K562 (cell line): ENCODE measurements at regions not wholly inside any gene's neighbourhood (a gene's known extent, or its start where the extent isn't known, plus 50 kb on each side); places are given as distances from the start of the nearest gene placed in this dataset.

Experiments used
- ATAC-seq: fragments of 200-7000 bp; cut with Tn5 transposase; 3 replicates; pipeline ENCODE4 v1.9.1; 2020; ENCODE audit warnings: moderate library complexity
- BruUV-seq: library from RNA; stranded (reverse); fragments of 400-500 nt; replicated peaks from 2 replicates; lab custom pipeline; 2021; lab: Mats Ljungman, UMichigan
- CTCF ChIA-PET: fragments of 300-600 bp; formaldehyde crosslinking; extraction: SDS; loops from one replicate; lab custom pipeline; 2021; ENCODE audit warnings: low intra/inter-chr PET ratio; lab: Yijun Ruan, JAX
- POLR2A ChIA-PET: fragments of 300-600, 350-650 bp; sonication (Branson Sonifier 250); formaldehyde crosslinking; extraction: SDS; loops from one replicate; lab custom pipeline; 2021; ENCODE audit warnings: antibody characterized with exemption, inconsistent platforms; lab: Yijun Ruan, JAX
- DNase-seq, 4 experiments: peaks; one replicate each; pipeline versions ENCODE4 v3.0.0 to v3.0.0-alpha.2; 2011 to 2018; ENCODE audit warnings: low spot score in 3 of 4, mixed read lengths in 3 of 4; ENCODE audit errors: extremely low read depth in 1 of 4
- FAIRE-seq: peaks from 2 replicates; lab custom pipeline; 2011; peaks lifted over from hg19 to GRCh38; lab: Jason Lieb, UNC
- H2AFZ ChIP-seq: 2 replicates; pipeline ENCODE4 v1.6.0; 2011; ENCODE audit warnings: low read depth, low read length, control low read depth, inconsistent platforms
- H3K27ac ChIP-seq: fragments of 200-600 bp; 3 replicates; pipeline ENCODE4 v1.8.0; 2011; ENCODE audit warnings: low read depth, mild to moderate bottlenecking, control low read depth, inconsistent platforms, low read length, moderate library complexity, mixed read lengths; ENCODE audit errors: extremely low read depth
- H3K27me3 ChIP-seq, 2 experiments: fragments of 300-600 bp in 1 of 2; 2 replicates in 1 of 2; 3 replicates in 1 of 2; pipeline versions ENCODE4 v1.6.0 to v1.8.0; 2011; ENCODE audit warnings: inconsistent platforms in 2 of 2, low read length in 2 of 2, mild to moderate bottlenecking in 1 of 2, mixed read lengths in 1 of 2, moderate library complexity in 1 of 2; ENCODE audit not compliant: control insufficient read depth in 2 of 2, insufficient read depth in 2 of 2
- H3K36me3 ChIP-seq: fragments of 300-600 bp; 3 replicates; pipeline ENCODE4 v1.8.0; 2011; ENCODE audit warnings: mild to moderate bottlenecking, low read length, inconsistent platforms; ENCODE audit not compliant: control insufficient read depth, insufficient read depth
- H3K4me1 ChIP-seq, 2 experiments: fragments of 200-600 bp in 1 of 2; replicated peaks in 1 of 2; 2 replicates in 1 of 2; 3 replicates in 1 of 2; pipeline versions ENCODE4 v1.5.1 to v1.8.0; 2011; ENCODE audit warnings: inconsistent platforms in 2 of 2, low read length in 2 of 2, mild to moderate bottlenecking in 1 of 2, mixed read lengths in 1 of 2, moderate library complexity in 1 of 2; ENCODE audit not compliant: control insufficient read depth in 2 of 2, insufficient read depth in 2 of 2
- H3K4me2 ChIP-seq: 2 replicates; pipeline ENCODE4 v1.6.1; 2011; ENCODE audit warnings: low read length, control low read depth, inconsistent platforms, mixed read lengths; ENCODE audit not compliant: insufficient read depth
- H3K4me3 ChIP-seq: fragments of 200-600 bp; sonication (generic), shearing (Covaris generic); 2 replicates; pipeline ENCODE4 v1.5.1; 2016; ENCODE audit warnings: control low read depth, inconsistent platforms
- H3K79me2 ChIP-seq: fragments of 200-600 bp; 3 replicates; pipeline ENCODE4 v1.8.0; 2011; ENCODE audit warnings: low read length, inconsistent platforms; ENCODE audit not compliant: control insufficient read depth, insufficient read depth
- H3K9ac ChIP-seq, 2 experiments: 2 replicates each; pipeline versions ENCODE4 v1.6.0 to v1.6.1; 2011; ENCODE audit warnings: low read depth in 2 of 2, low read length in 2 of 2, control low read depth in 1 of 2, inconsistent platforms in 1 of 2, mild to moderate bottlenecking in 1 of 2, mixed read lengths in 1 of 2; ENCODE audit not compliant: insufficient read depth in 1 of 2
- H3K9me1 ChIP-seq: one replicate; pipeline ENCODE4 v1.6.0; 2011; ENCODE audit warnings: inconsistent platforms, mild to moderate bottlenecking, low read length, moderate library complexity; ENCODE audit not compliant: control insufficient read depth, insufficient read depth
- H3K9me3 ChIP-seq: replicated peaks from 2 replicates; pipeline ENCODE4 v1.5.1; 2011; ENCODE audit warnings: low read depth, low read length, inconsistent platforms; ENCODE audit not compliant: control insufficient read depth, insufficient read depth
- H4K20me1 ChIP-seq: replicated peaks from 2 replicates; pipeline ENCODE4 v1.6.1; 2011; ENCODE audit warnings: low read length, inconsistent platforms, mixed read lengths; ENCODE audit not compliant: control insufficient read depth, insufficient read depth
- ADNP ChIP-seq: fragments of 200-800 bp; sonication (Bioruptor generic); IDR thresholded peaks from 2 replicates; pipeline ENCODE4 v1.6.1; 2016; ENCODE audit warnings: missing genetic modification characterization, missing compliant biosample characterization
- ATF4 ChIP-seq: fragments of 450-650 bp; formaldehyde crosslinking; IDR thresholded peaks from 2 replicates; pipeline ENCODE4 v1.4.0; 2022; ENCODE audit warnings: mild to moderate bottlenecking, moderate library complexity
- CREB3L1 ChIP-seq: fragments of 450-650 bp; IDR thresholded peaks from 2 replicates; pipeline ENCODE4 v1.6.1; 2014; ENCODE audit warnings: low read depth, mild to moderate bottlenecking, moderate library complexity, borderline replicate concordance
- FOSL1 ChIP-seq: fragments of 200-800 bp; sonication (Bioruptor generic); conservative IDR thresholded peaks from 2 replicates; pipeline ENCODE4 v1.6.1; 2016; ENCODE audit warnings: missing genetic modification characterization, missing compliant biosample characterization
- HEY1 ChIP-seq: fragments of 250-450 bp; sonication (Bioruptor Pico); IDR thresholded peaks from 2 replicates; pipeline ENCODE4 v1.5.0; 2020; ENCODE audit warnings: mild to moderate bottlenecking, moderate library complexity, borderline replicate concordance
- HIVEP1 ChIP-seq: fragments of 250-450 bp; sonication (Bioruptor Pico); IDR thresholded peaks from 2 replicates; pipeline ENCODE4 v1.4.0; 2020; ENCODE audit warnings: mild to moderate bottlenecking
- MIER1 ChIP-seq: fragments of 450-650 bp; IDR thresholded peaks from 2 replicates; pipeline ENCODE4 v1.6.1; 2016; ENCODE audit warnings: antibody characterized with exemption, mild to moderate bottlenecking, low read depth
- MTF1 ChIP-seq: fragments of 250-450 bp; sonication (Bioruptor Pico); IDR thresholded peaks from 2 replicates; pipeline ENCODE4 v1.9.0; 2021; ENCODE audit warnings: moderate library complexity, mild to moderate bottlenecking, inconsistent platforms, borderline replicate concordance
- NFATC3 ChIP-seq: fragments of 450-650 bp; IDR thresholded peaks from 2 replicates; pipeline ENCODE4 v1.6.1; 2017; ENCODE audit warnings: mild to moderate bottlenecking
- POLR2H ChIP-seq: IDR thresholded peaks from 2 replicates; pipeline ENCODE4 v1.6.1; 2016; ENCODE audit warnings: missing genetic modification characterization, low read depth, mild to moderate bottlenecking, control low read depth, missing compliant biosample characterization, moderate library complexity
- USF2 ChIP-seq: sonication (generic); formaldehyde crosslinking; IDR thresholded peaks from 2 replicates; pipeline ENCODE4 v1.5.0; 2020; ENCODE audit warnings: missing genetic modification reagents
- ZNF384 ChIP-seq: IDR thresholded peaks from 2 replicates; pipeline ENCODE4 v1.6.1; 2012; ENCODE audit warnings: low read depth, low read length, improper control_type of control experiment
- ZNF592 ChIP-seq: fragments of 450-650 bp; IDR thresholded peaks from 2 replicates; pipeline ENCODE4 v1.6.1; 2017; ENCODE audit warnings: antibody characterized with exemption, mild to moderate bottlenecking
- WGBS: fragments of 100-300 bp; shearing (Covaris generic); methylation state at CpG from one replicate; pipeline ENCODE4 v1.1.6; 2016; ENCODE audit warnings: low coverage, mixed read lengths; ENCODE audit not compliant: insufficient coverage; ENCODE audit errors: missing lambda C conversion rate; 5-methylcytosine and 5-hydroxymethylcytosine counted together
- in situ Hi-C: fragments of 300-500 bp; cut with MboI; formaldehyde crosslinking; loops from 4 replicates; pipeline ENCODE4 v1.15.0; 2018; ENCODE audit warnings: inconsistent platforms, mixed read lengths
- intact Hi-C: fragments of 100-400 bp; cut with micrococcal nuclease; formaldehyde crosslinking; loops from 2 replicates; pipeline ENCODE4 v1.14.2; 2022

GRCh38 chr1:209207126-209207700, 376.3 kb upstream of the CAMK1G start:
- in situ Hi-C loops (loop anchor here (25.0 kb wide), 1 partner anchor 1195 kb away; no protein-coding TSS in a partner anchor), intact Hi-C loops (loop anchor here (1.0 to 10.0 kb wide), 2 partner anchors 553 to 1182 kb away; no protein-coding TSS in a partner anchor)
- DNase-seq (no peak), FAIRE-seq (no peak), ATAC-seq (peak; percentile 45)
- BruUV-seq = no TSS peak
- Histone ChIP-seq H3K4me2 (peak overlapping the region; percentile 15), H3K4me3 (no peak overlapping the region), H4K20me1 (no peaks in the 10 kb centered on the region), H2AFZ (peak overlapping the region; percentile 56; the same call in 1 of the 2 replicates), H3K4me1 (peaks cover 0 to 6% of the 10 kb centered on the region in 2 experiments; a peak in 1 of 5 replicates), H3K27ac (no peak overlapping the region), H3K9ac (no peak overlapping the region), H3K79me2 (no peaks in the 10 kb centered on the region), H3K36me3 (no peaks in the 10 kb centered on the region), H3K27me3 (peaks cover 0 to 19% of the 10 kb centered on the region in 2 experiments; a peak in 3 of 5 replicates), H3K9me3 (no peaks in the 10 kb centered on the region), H3K9me1 (no peaks in the 10 kb centered on the region)
- ChIA-PET POLR2A (interaction anchor here (0.5 kb wide), 1 partner anchor 42 kb away, joined by 3 read pairs; no protein-coding TSS in a partner anchor), CTCF (interaction anchor here (0.9 kb wide), 1 partner anchor 553 kb away, joined by 3 read pairs; no protein-coding TSS in a partner anchor)
- whole genome bisulfite sequencing = 1% methylated on average over 11 of the region's 11 CpGs
- TF ChIP-seq HEY1 (CRISPR knock-in tag) = no peak
- no peak for TF ChIP-seq CREB3L1
- TF ChIP-seq MTF1 (CRISPR knock-in tag) = no peak
- TF ChIP-seq HIVEP1 (CRISPR knock-in tag) = no peak
- no peak for TF ChIP-seq POLR2H (tag)
- TF ChIP-seq ZNF384 = no peak
- no peak for TF ChIP-seq ZNF592
- no peak for TF ChIP-seq USF2 (CRISPR knock-in tag)
- TF ChIP-seq MIER1 = no peak
- TF ChIP-seq ATF4 (CRISPR knock-in tag) = no peak
- no peak for TF ChIP-seq NFATC3
- TF ChIP-seq FOSL1 (tag) = no peak
- TF ChIP-seq ADNP (tag) = no peak
